ENCODE measurements at regions not wholly inside any gene's neighbourhood (a gene's known extent, or its start where the extent isn't known, plus 50 kb on each side); places are given as distances from the start of the nearest gene placed in this dataset.

DNA sequence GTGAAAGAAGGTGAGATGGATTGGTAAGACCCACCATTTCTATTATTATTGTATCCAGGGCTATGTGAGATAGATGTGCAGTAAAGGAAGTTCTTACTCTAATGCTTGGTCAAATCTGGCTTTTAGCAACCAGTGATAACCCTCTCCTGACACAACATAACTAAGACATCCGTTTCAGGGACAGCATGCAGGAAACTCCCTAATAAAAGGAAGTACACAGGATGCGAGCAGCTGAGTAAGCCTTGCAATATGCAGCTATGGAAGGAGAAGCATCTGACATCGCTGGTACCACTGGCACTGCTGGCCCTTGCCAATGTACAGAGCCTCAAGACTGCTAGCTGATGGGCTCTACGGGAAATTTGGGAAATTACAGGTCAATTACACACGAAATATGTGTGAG, 662.3 kb downstream of the NR2F2 start:
- TF ChIP-seq, protein P1, sequence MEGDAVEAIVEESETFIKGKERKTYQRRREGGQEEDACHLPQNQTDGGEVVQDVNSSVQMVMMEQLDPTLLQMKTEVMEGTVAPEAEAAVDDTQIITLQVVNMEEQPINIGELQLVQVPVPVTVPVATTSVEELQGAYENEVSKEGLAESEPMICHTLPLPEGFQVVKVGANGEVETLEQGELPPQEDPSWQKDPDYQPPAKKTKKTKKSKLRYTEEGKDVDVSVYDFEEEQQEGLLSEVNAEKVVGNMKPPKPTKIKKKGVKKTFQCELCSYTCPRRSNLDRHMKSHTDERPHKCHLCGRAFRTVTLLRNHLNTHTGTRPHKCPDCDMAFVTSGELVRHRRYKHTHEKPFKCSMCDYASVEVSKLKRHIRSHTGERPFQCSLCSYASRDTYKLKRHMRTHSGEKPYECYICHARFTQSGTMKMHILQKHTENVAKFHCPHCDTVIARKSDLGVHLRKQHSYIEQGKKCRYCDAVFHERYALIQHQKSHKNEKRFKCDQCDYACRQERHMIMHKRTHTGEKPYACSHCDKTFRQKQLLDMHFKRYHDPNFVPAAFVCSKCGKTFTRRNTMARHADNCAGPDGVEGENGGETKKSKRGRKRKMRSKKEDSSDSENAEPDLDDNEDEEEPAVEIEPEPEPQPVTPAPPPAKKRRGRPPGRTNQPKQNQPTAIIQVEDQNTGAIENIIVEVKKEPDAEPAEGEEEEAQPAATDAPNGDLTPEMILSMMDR (conservative IDR thresholded peaks at IDR 0.05): no peak
- no peak overlapping the region for H3K27ac ChIP-seq

DNA sequence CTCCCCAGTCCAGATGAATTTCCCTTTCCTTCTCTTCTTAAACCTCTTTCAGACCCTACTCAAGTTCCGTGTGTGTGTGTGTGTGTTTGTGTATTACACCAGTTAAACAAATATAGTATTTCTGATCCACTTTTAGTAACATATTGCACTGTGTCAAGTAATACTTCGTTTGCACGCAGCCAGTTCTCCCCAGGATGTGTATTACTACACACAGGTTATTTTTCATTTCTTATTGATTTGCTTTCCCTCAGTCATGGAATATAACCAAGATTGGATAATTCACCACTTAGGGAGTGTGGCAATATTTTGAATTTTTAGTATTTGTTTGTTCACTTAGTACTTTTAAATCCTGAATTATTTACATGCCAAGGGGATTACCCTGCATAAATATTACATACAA, 667.0 kb downstream of the NR2F2 start:
- TF ChIP-seq, protein P1 (conservative IDR thresholded peaks at IDR 0.05): no peak
- H3K27ac ChIP-seq: no peak overlapping the region

DNA sequence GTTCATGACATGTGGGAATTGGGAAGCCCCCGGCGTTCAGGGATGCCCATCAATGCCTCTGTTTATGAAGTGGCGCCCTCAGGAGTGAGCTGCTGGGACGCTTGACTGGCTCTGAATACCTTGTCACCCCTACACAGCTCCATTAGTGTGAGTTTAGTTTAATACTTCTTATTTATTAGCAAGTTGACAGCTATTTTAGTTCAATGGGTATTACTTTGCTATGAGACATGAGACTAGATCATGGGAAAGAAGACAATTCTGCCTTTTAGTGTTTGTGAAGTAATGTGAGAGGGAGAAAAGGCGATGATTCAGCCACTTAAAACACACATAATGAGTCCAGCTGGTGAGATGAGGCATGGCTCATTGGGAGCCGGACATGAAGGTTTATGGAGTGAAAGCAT, 678.5 kb downstream of the NR2F2 start:
- TF ChIP-seq, protein P1 (conservative IDR thresholded peaks at IDR 0.05): no peak
- no peak overlapping the region for H3K27ac ChIP-seq

DNA sequence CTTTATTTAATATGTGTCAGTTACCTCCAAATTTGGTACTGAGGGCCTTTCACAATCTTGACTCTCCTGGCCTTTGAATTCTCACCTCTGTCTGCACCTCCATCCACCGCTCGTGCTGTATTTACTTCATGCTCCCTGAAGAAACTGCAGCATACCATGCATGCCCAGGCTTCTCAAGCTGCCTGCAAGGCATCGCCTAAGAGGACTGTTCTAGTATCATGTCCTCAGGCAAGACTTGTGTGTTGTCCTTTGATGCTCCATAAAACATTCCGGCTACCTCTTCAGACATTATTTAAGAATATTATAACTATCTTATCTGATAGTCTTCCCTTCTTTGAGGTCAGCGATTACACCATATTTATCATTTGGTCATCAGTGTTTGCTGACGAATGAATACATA, 682.5 kb downstream of the NR2F2 start:
- TF ChIP-seq, protein P1 (conservative IDR thresholded peaks at IDR 0.05): no peak

DNA sequence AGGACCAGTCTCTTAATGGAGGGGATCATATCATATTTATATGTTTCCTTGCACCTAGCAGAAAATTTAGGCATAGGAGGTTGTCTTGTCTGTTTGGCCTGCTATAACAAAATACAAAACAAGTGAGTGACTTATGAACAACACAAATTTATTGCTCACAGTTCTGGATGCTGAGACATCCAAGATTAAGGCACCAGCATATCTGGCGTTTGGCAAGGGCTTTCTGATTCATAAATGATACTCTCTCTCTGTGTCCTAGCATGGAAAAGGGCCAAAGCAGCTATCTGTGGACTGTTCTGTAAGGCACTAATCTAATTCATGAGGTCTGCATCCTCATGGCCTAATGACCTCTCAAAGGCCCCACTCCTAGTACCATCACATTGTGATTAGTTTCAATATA, 683.0 kb downstream of the NR2F2 start:
- TF ChIP-seq, protein P1 (conservative IDR thresholded peaks at IDR 0.05): no peak
- no peak overlapping the region for H3K27ac ChIP-seq

More for the DNA sequence above, 682.5 kb downstream of the NR2F2 start:
- H3K27ac ChIP-seq: no peak overlapping the region

DNA sequence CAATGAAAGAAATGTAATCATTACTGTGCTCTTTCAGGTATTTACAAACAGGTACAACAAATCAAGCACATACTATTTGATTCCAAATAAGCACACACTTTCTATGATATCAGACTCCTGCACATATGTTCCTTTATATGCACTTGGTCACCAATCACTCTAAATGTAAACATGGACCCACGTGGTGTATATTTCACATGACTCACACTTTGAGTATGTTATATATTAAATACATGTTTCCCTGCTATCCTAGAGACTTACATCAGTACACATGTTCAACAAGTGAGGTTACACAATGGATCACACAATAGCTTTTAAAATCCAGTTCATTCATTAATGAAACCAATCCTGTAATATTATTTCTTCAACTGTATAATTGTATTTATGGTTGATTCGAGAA, 683.5 kb downstream of the NR2F2 start:
- H3K27ac ChIP-seq: no peak overlapping the region
- TF ChIP-seq, protein P1 (conservative IDR thresholded peaks at IDR 0.05): no peak

DNA sequence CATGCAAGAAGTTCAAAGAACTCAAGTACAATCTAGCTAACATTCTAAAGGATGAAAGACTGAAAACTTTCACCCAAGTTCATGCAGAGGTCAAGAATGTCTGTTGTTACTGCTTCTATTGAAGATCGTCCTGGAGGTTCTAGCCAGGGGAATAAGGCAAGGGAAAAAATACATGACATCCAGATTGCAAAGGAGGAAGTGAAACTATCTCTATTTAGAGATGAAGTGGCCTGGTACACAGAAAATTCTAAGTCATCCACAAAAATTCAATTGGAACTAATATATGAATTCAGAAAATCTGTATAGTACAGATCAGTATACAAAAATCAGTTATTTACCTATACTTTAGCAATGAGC, 693.0 kb downstream of the NR2F2 start:
- no peak overlapping the region for H3K27ac ChIP-seq
- TF ChIP-seq, protein P1 (conservative IDR thresholded peaks at IDR 0.05): no peak

DNA sequence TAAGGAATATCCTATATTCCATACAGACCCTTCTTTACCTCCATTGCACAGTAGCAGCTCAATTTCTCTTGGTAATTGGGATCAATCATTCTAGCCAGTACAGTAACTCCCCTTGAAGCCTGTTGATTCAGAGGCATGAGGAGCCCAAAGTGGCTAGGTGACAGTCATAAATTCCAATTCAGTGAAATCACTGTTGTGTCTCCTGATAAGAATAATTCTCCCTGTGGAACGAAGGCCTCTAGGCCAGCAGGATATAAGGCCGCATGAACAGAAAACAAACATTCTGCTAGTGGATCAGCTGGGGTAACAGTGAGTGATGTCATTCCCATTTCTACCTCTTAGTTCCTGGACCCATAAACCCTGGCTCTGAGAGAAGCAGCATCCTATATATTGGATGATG, 696.3 kb downstream of the NR2F2 start:
- TF ChIP-seq, protein P1 (conservative IDR thresholded peaks at IDR 0.05): no peak
- H3K27ac ChIP-seq: no peak overlapping the region
